Suprapubic skin (tissue), 4 donors: ENCODE measurements at regions not wholly inside any gene's neighbourhood (a gene's known extent, or its start where the extent isn't known, plus 50 kb on each side); places are given as distances from the start of the nearest gene placed in this dataset.

Experiments used
- DNase-seq, 2 donors: peaks; one replicate each; pipeline ENCODE4 v3.0.0-alpha.2; 2019; ENCODE audit warnings: low spot score in 2 of 2
- H3K27ac ChIP-seq: fragments of 200-600 bp; sonication (generic); one replicate; pipeline ENCODE4 v1.5.1; 2019
- H3K27me3 ChIP-seq: fragments of 200-600 bp; sonication (generic); one replicate; pipeline ENCODE4 v1.5.1; 2019
- H3K36me3 ChIP-seq: fragments of 200-600 bp; sonication (generic); one replicate; pipeline ENCODE4 v1.5.1; 2019
- H3K4me1 ChIP-seq: fragments of 200-600 bp; sonication (generic); one replicate; pipeline ENCODE4 v1.5.1; 2019
- H3K4me3 ChIP-seq: fragments of 200-600 bp; sonication (generic); one replicate; pipeline ENCODE4 v1.5.1; 2019; ENCODE audit warnings: mild to moderate bottlenecking
- H3K9me3 ChIP-seq: fragments of 200-600 bp; sonication (generic); one replicate; pipeline ENCODE4 v1.5.1; 2019
- CTCF ChIP-seq, 2 donors: fragments of 200-600 bp in 1 of 2; fragments of 450-650 bp in 1 of 2; sonication (generic) in 1 of 2; IDR thresholded peaks; one replicate each; pipeline ENCODE4 v1.5.1; 2016 to 2019; ENCODE audit warnings: antibody characterized with exemption in 2 of 2, mild to moderate bottlenecking in 1 of 2, moderate library complexity in 1 of 2
- EP300 ChIP-seq: sonication (generic); formaldehyde crosslinking; IDR thresholded peaks from one replicate; pipeline ENCODE4 v1.6.1; 2017; ENCODE audit warnings: antibody characterized with exemption
- POLR2A ChIP-seq, 2 donors: fragments of 450-650 bp; IDR thresholded peaks; one replicate each; pipeline ENCODE4 v1.6.1; 2017; ENCODE audit warnings: antibody characterized with exemption in 2 of 2, mild to moderate bottlenecking in 2 of 2, moderate library complexity in 2 of 2
- POLR2AphosphoS5 ChIP-seq, 3 donors: sonication (generic); formaldehyde crosslinking; IDR thresholded peaks; one replicate each; pipeline ENCODE4 v1.6.1; 2017; ENCODE audit warnings: antibody characterized with exemption in 3 of 3
- WGBS: methylation state at CpG from one replicate; pipeline ENCODE4 v1.1.5; 2018; 5-methylcytosine and 5-hydroxymethylcytosine counted together

DNA sequence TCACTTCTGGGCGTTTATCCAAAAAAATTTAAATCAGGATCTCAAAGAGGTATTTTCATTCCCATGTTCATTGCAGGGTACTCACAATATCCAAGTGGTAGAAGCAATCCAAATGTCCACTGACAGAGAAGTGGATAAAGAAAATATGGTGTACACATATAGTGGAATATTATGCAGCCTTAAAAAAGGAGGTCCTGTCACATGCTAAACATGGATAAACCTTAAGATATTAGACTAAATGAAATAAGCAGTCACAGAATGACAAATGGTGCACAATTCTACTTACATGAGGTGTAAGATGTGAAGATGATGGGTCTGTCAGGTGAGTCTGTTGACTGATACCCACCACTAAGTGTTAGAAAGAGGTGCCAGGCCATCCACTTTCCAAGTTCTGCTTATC lies 140.6 kb downstream of the THNSL2 start:
- Histone ChIP-seq H3K4me3 (no peak overlapping the region), H3K9me3 (no peaks in the 10 kb centered on the region), H3K36me3 (no peaks in the 10 kb centered on the region), H3K4me1 (no peaks in the 10 kb centered on the region), H3K27ac (no peak overlapping the region), H3K27me3 (no peaks in the 10 kb centered on the region)
- TF ChIP-seq EP300 (no peak), POLR2AphosphoS5 (IDR thresholded peaks at IDR 0.05) (no peak), POLR2A (IDR thresholded peaks at IDR 0.05) (no peak), CTCF (IDR thresholded peaks at IDR 0.05) (no peak)
- 87% methylated on average over 1 of the region's 1 CpG for WGBS
- DNase-seq: no peak

DNA sequence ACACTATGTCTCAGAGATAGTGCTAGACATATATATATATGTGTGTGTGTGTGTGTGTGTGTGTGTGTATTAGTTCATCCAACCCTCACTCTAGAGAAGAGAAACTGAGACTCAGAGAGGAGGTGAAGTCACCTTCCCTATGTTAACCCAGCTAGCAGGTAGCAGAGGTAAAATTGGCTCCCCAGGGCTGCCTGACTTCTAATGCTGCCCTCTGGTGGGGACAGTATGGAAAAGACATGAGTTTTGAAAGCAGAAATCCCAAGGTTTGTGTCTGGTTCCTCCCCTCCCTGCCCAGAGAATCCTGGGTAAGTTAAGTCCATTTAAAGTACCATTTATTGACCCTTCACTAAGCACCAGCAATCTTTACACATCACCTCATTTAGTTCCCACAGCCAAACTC lies 137.7 kb downstream of the THNSL2 start:
- TF ChIP-seq POLR2AphosphoS5 (IDR thresholded peaks at IDR 0.05): no peak
- TF ChIP-seq EP300: no peak
- TF ChIP-seq POLR2A (IDR thresholded peaks at IDR 0.05): no peak
- no peak for TF ChIP-seq CTCF (IDR thresholded peaks at IDR 0.05)
- Histone ChIP-seq H3K9me3 (no peaks in the 10 kb centered on the region), H3K4me1 (no peaks in the 10 kb centered on the region), H3K4me3 (no peak overlapping the region), H3K27me3 (no peaks in the 10 kb centered on the region), H3K27ac (no peak overlapping the region), H3K36me3 (no peaks in the 10 kb centered on the region)
- DNase-seq: no peak

- Histone ChIP-seq H3K4me3 (no peak overlapping the region), H3K9me3 (no peaks in the 10 kb centered on the region), H3K27ac (no peak overlapping the region), H3K27me3 (no peaks in the 10 kb centered on the region), H3K4me1 (no peaks in the 10 kb centered on the region), H3K36me3 (no peaks in the 10 kb centered on the region)
- 95% methylated on average over 3 of the region's 3 CpGs for WGBS
- TF ChIP-seq POLR2AphosphoS5 (IDR thresholded peaks at IDR 0.05) (no peak), CTCF (IDR thresholded peaks at IDR 0.05) (no peak), POLR2A (IDR thresholded peaks at IDR 0.05) (no peak), EP300 (no peak)
- no peak for DNase-seq
Measured at GRCh38 chr2:88303865-88304264, 133.7 kb downstream of the THNSL2 start.

DNA sequence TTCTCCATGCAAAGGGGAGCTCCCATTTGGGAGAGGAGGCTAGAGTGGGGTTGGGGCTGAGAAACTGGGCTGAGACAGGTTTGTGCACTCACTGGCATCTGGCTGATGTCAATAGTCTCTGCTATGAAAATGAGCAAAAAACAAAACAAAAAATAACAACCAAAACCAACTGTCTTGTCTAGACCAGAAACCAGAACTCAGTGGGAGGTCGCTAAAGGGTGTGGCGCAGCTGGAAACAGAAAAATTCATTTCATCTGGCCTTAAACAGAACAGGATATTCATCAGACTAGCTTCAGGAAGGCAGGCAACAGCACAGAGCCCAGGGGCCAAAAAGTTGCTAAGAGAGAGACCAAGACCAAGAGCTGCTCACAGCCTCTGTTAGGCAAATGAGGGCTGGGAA lies 126.1 kb downstream of the THNSL2 start:
- TF ChIP-seq CTCF (IDR thresholded peaks at IDR 0.05) (no peak), EP300 (no peak), POLR2AphosphoS5 (IDR thresholded peaks at IDR 0.05) (no peak), POLR2A (IDR thresholded peaks at IDR 0.05) (no peak)
- Histone ChIP-seq H3K4me1 (no peaks in the 10 kb centered on the region), H3K27me3 (no peaks in the 10 kb centered on the region), H3K36me3 (no peaks in the 10 kb centered on the region), H3K9me3 (no peaks in the 10 kb centered on the region), H3K27ac (no peak overlapping the region), H3K4me3 (no peak overlapping the region)
- DNase-seq: no peak
- 72% methylated on average over 2 of the region's 2 CpGs for WGBS

GRCh38 chr2:88283886-88284592 lies 113.9 kb downstream of the THNSL2 start:
- DNase-seq: no peak
- H3K9me3 ChIP-seq: no peaks in the 10 kb centered on the region
- 37% methylated on average over 20 of the region's 43 CpGs for WGBS
- H3K4me1 ChIP-seq: no peaks in the 10 kb centered on the region
- peaks cover 20% of the 10 kb centered on the region for H3K27me3 ChIP-seq
- H3K4me3 ChIP-seq: no peak overlapping the region
- no peaks in the 10 kb centered on the region for H3K36me3 ChIP-seq
- TF ChIP-seq EP300: no peak
- no peak for TF ChIP-seq POLR2A (IDR thresholded peaks at IDR 0.05)
- no peak overlapping the region for H3K27ac ChIP-seq
